Karpas-422 (cell line): ENCODE measurements at regions not wholly inside any gene's neighbourhood (a gene's known extent, or its start where the extent isn't known, plus 50 kb on each side); places are given as distances from the start of the nearest gene placed in this dataset.

Source experiments
- DNase-seq: peaks from one replicate; pipeline ENCODE4 v3.0.0-alpha.2; 2015
- H2AFZ ChIP-seq: fragments of 200-600 bp; sonication (generic); 2 replicates; pipeline ENCODE4 v1.6.1; 2014; ENCODE audit warnings: antibody characterized with exemption, low read length, mixed read lengths
- H3K27ac ChIP-seq: fragments of 200-600 bp; sonication (generic); 2 replicates; pipeline ENCODE4 v1.5.1; 2014; ENCODE audit warnings: mild to moderate bottlenecking, low read length, moderate library complexity
- H3K27me3 ChIP-seq: fragments of 200-600 bp; sonication (generic); 2 replicates; pipeline ENCODE4 v1.6.1; 2014; ENCODE audit warnings: low read length, mixed read lengths
- H3K36me3 ChIP-seq: fragments of 200-600 bp; sonication (generic); 2 replicates; pipeline ENCODE4 v1.6.1; 2014; ENCODE audit warnings: low read length, mixed read lengths; ENCODE audit not compliant: insufficient read depth
- H3K4me1 ChIP-seq: fragments of 200-600 bp; sonication (generic); 2 replicates; pipeline ENCODE4 v1.6.1; 2014; ENCODE audit warnings: mild to moderate bottlenecking, low read length, mixed read lengths
- H3K4me2 ChIP-seq: fragments of 200-600 bp; sonication (generic); 2 replicates; pipeline ENCODE4 v1.6.1; 2014; ENCODE audit warnings: low read length, low read depth, mild to moderate bottlenecking; ENCODE audit not compliant: poor library complexity, severe bottlenecking
- H3K4me3 ChIP-seq: fragments of 200-600 bp; sonication (generic); 2 replicates; pipeline ENCODE4 v1.5.1; 2014; ENCODE audit warnings: mild to moderate bottlenecking, antibody characterized with exemption, low read length, mixed read lengths
- H3K79me2 ChIP-seq: fragments of 200-600 bp; sonication (generic); 2 replicates; pipeline ENCODE4 v1.6.1; 2014; ENCODE audit warnings: mild to moderate bottlenecking, low read length, mixed read lengths
- H3K9ac ChIP-seq: fragments of 200-600 bp; sonication (generic); 2 replicates; pipeline ENCODE4 v1.6.0; 2014; ENCODE audit warnings: low read length
- H3K9me2 ChIP-seq: fragments of 200-600 bp; sonication (generic), shearing (Covaris generic); replicated peaks from 2 replicates; pipeline ENCODE4 v1.6.0; 2014; ENCODE audit warnings: mild to moderate bottlenecking, low read length, moderate library complexity; ENCODE audit not compliant: insufficient read depth
- H3K9me3 ChIP-seq: fragments of 300-700, 200-600 bp; sonication (generic); 2 replicates; pipeline ENCODE4 v1.6.1; 2014; ENCODE audit warnings: low read length, mixed read lengths
- H4K20me1 ChIP-seq: fragments of 200-600 bp; sonication (generic); 2 replicates; pipeline ENCODE4 v1.6.1; 2014; ENCODE audit warnings: mild to moderate bottlenecking, antibody characterized with exemption, low read length, low read depth; ENCODE audit not compliant: insufficient read depth

- Histone ChIP-seq H3K9ac (no peak overlapping the region), H3K4me2 (no peak overlapping the region), H3K9me2 (no peaks in the 10 kb centered on the region), H3K9me3 (no peaks in the 10 kb centered on the region), H3K27me3 (0 out of 2 replicates have a peak, but pooled peaks cover 2% of the 10 kb centered on the region), H3K27ac (no peak overlapping the region), H3K36me3 (no peaks in the 10 kb centered on the region), H2AFZ (no peak overlapping the region), H3K4me3 (no peak overlapping the region), H3K4me1 (no peaks in the 10 kb centered on the region), H3K79me2 (no peaks in the 10 kb centered on the region), H4K20me1 (no peaks in the 10 kb centered on the region)
- DNase-seq = no peak
Measured at GRCh38 chr5:68884144-68884754, 209.6 kb upstream of the SLC30A5 start.

- H3K27ac ChIP-seq = no peak overlapping the region
- no peaks in the 10 kb centered on the region for H3K4me1 ChIP-seq
- no peaks in the 10 kb centered on the region for H3K79me2 ChIP-seq
- H4K20me1 ChIP-seq = no peaks in the 10 kb centered on the region
- H2AFZ ChIP-seq = no peak overlapping the region
- H3K36me3 ChIP-seq = no peaks in the 10 kb centered on the region
- 0 out of 2 replicates have a peak, but pooled peaks cover 2% of the 10 kb centered on the region for H3K27me3 ChIP-seq
- no peak overlapping the region for H3K4me2 ChIP-seq
- DNase-seq = peak; percentile 69
- no peak overlapping the region for H3K9ac ChIP-seq
- H3K9me2 ChIP-seq = no peaks in the 10 kb centered on the region
- H3K9me3 ChIP-seq = no peaks in the 10 kb centered on the region
- H3K4me3 ChIP-seq = no peak overlapping the region
Measured at GRCh38 chr5:68884883-68885282, 208.9 kb upstream of the SLC30A5 start.

- Histone ChIP-seq H2AFZ (no peak overlapping the region), H3K9ac (no peak overlapping the region), H3K27ac (no peak overlapping the region), H3K4me2 (no peak overlapping the region), H3K4me1 (no peaks in the 10 kb centered on the region), H3K9me3 (no peaks in the 10 kb centered on the region), H3K36me3 (no peaks in the 10 kb centered on the region), H3K79me2 (no peaks in the 10 kb centered on the region), H3K9me2 (no peaks in the 10 kb centered on the region), H3K4me3 (no peak overlapping the region), H4K20me1 (no peaks in the 10 kb centered on the region), H3K27me3 (0 out of 2 replicates have a peak, but pooled peaks cover 2% of the 10 kb centered on the region)
- DNase-seq = no peak
Measured at GRCh38 chr5:68886814-68887213, 207.0 kb upstream of the SLC30A5 start.

- Histone ChIP-seq H3K27me3 (0 out of 2 replicates have a peak, but pooled peaks cover 2% of the 10 kb centered on the region), H3K4me3 (no peak overlapping the region), H3K9me2 (no peaks in the 10 kb centered on the region), H2AFZ (no peak overlapping the region), H3K9me3 (no peaks in the 10 kb centered on the region), H3K36me3 (no peaks in the 10 kb centered on the region), H4K20me1 (no peaks in the 10 kb centered on the region), H3K4me2 (no peak overlapping the region), H3K79me2 (no peaks in the 10 kb centered on the region), H3K9ac (no peak overlapping the region), H3K27ac (no peak overlapping the region), H3K4me1 (no peaks in the 10 kb centered on the region)
- DNase-seq = no peak
Measured at GRCh38 chr5:68891718-68892117, 202.1 kb upstream of the SLC30A5 start.

GRCh38 chr5:68894673-68895072 lies 199.1 kb upstream of the SLC30A5 start:
- H3K79me2 ChIP-seq = no peaks in the 10 kb centered on the region
- no peaks in the 10 kb centered on the region for H4K20me1 ChIP-seq
- H3K4me1 ChIP-seq = peaks cover 10% of the 10 kb centered on the region
- H3K4me3 ChIP-seq = no peak overlapping the region
- no peak overlapping the region for H3K9ac ChIP-seq
- no peak for DNase-seq
- no peak overlapping the region for H3K4me2 ChIP-seq
- H3K27ac ChIP-seq = no peak overlapping the region
- no peaks in the 10 kb centered on the region for H3K27me3 ChIP-seq
- H3K9me2 ChIP-seq = no peaks in the 10 kb centered on the region
- H3K9me3 ChIP-seq = no peaks in the 10 kb centered on the region
- H2AFZ ChIP-seq = no peak overlapping the region
- H3K36me3 ChIP-seq = no peaks in the 10 kb centered on the region

GRCh38 chr5:68898951-68899471 lies 194.8 kb upstream of the SLC30A5 start:
- H4K20me1 ChIP-seq = no peaks in the 10 kb centered on the region
- H3K4me3 ChIP-seq = no peak overlapping the region
- no peak overlapping the region for H3K27ac ChIP-seq
- no peaks in the 10 kb centered on the region for H3K79me2 ChIP-seq
- H3K4me1 ChIP-seq = peaks cover 10% of the 10 kb centered on the region
- no peak overlapping the region for H2AFZ ChIP-seq
- no peak overlapping the region for H3K4me2 ChIP-seq
- no peaks in the 10 kb centered on the region for H3K9me2 ChIP-seq
- no peaks in the 10 kb centered on the region for H3K36me3 ChIP-seq
- no peak overlapping the region for H3K9ac ChIP-seq
- no peaks in the 10 kb centered on the region for H3K9me3 ChIP-seq
- H3K27me3 ChIP-seq = no peaks in the 10 kb centered on the region
- DNase-seq = peak; percentile 48

- Histone ChIP-seq H3K9ac (no peak overlapping the region), H3K4me1 (no peaks in the 10 kb centered on the region), H3K27ac (no peak overlapping the region), H3K4me2 (no peak overlapping the region), H3K36me3 (no peaks in the 10 kb centered on the region), H3K9me2 (no peaks in the 10 kb centered on the region), H3K9me3 (no peaks in the 10 kb centered on the region), H3K27me3 (no peaks in the 10 kb centered on the region), H2AFZ (no peak overlapping the region), H3K79me2 (no peaks in the 10 kb centered on the region), H4K20me1 (no peaks in the 10 kb centered on the region), H3K4me3 (no peak overlapping the region)
- DNase-seq = no peak
Measured at GRCh38 chr5:68911840-68912690, 181.7 kb upstream of the SLC30A5 start.

GRCh38 chr5:68915079-68915478 lies 178.7 kb upstream of the SLC30A5 start:
- no peak overlapping the region for H2AFZ ChIP-seq
- H3K9me3 ChIP-seq = no peaks in the 10 kb centered on the region
- H3K4me1 ChIP-seq = no peaks in the 10 kb centered on the region
- no peak overlapping the region for H3K27ac ChIP-seq
- H3K9me2 ChIP-seq = no peaks in the 10 kb centered on the region
- no peaks in the 10 kb centered on the region for H3K36me3 ChIP-seq
- no peak for DNase-seq
- no peaks in the 10 kb centered on the region for H3K27me3 ChIP-seq
- no peaks in the 10 kb centered on the region for H4K20me1 ChIP-seq
- H3K4me3 ChIP-seq = no peak overlapping the region
- H3K79me2 ChIP-seq = no peaks in the 10 kb centered on the region
- no peak overlapping the region for H3K4me2 ChIP-seq
- no peak overlapping the region for H3K9ac ChIP-seq
